SK-N-SH treated with all-trans-retinoic acid at 6 μM for 48 hours (cell line): ENCODE measurements at regions not wholly inside any gene's neighbourhood (a gene's known extent, or its start where the extent isn't known, plus 50 kb on each side); places are given as distances from the start of the nearest gene placed in this dataset.

Experiments used
- ATAC-seq: fragments of 200-7000 bp; cut with Tn5 transposase; 3 replicates; pipeline ENCODE4 v1.9.1; 2020; ENCODE audit warnings: mild to moderate bottlenecking, moderate library complexity
- BACH2 ChIP-seq: fragments of 250-450 bp; sonication (Bioruptor Pico); IDR thresholded peaks from 2 replicates; pipeline ENCODE4 v1.9.0; 2021; ENCODE audit warnings: mild to moderate bottlenecking, borderline replicate concordance
- CSDC2 ChIP-seq: fragments of 250-450 bp; sonication (Bioruptor Pico); IDR thresholded peaks from 2 replicates; pipeline ENCODE4 v1.5.0; 2020; ENCODE audit warnings: mild to moderate bottlenecking, moderate library complexity
- GLIS3 ChIP-seq: fragments of 250-450 bp; sonication (Bioruptor Pico); IDR thresholded peaks from 2 replicates; pipeline ENCODE4 v1.5.0; 2020; ENCODE audit warnings: mild to moderate bottlenecking, moderate library complexity
- ISL1 ChIP-seq: fragments of 250-450 bp; sonication (Bioruptor Pico); IDR thresholded peaks from 2 replicates; pipeline ENCODE4 v2.1.2; 2022; ENCODE audit warnings: mild to moderate bottlenecking, moderate library complexity
- OSR1 ChIP-seq: fragments of 250-450 bp; sonication (Bioruptor Pico); IDR thresholded peaks from 2 replicates; pipeline ENCODE4 v1.8.0; 2022; ENCODE audit warnings: moderate library complexity, mild to moderate bottlenecking, inconsistent platforms
- PATZ1 ChIP-seq: fragments of 250-450 bp; sonication (Bioruptor Pico); IDR thresholded peaks from 2 replicates; pipeline ENCODE4 v1.8.0; 2020; ENCODE audit warnings: mild to moderate bottlenecking, moderate library complexity, borderline replicate concordance
- POU6F1 ChIP-seq: fragments of 250-450 bp; sonication (Bioruptor Pico); IDR thresholded peaks from 2 replicates; pipeline ENCODE4 v1.8.0; 2021; ENCODE audit warnings: low read depth, mild to moderate bottlenecking, moderate library complexity, borderline replicate concordance
- PPARA ChIP-seq: fragments of 250-450 bp; sonication (Bioruptor Pico); IDR thresholded peaks from 2 replicates; pipeline ENCODE4 v1.5.0; 2020; ENCODE audit warnings: mild to moderate bottlenecking, borderline replicate concordance
- RARB ChIP-seq: fragments of 250-450 bp; sonication (Bioruptor Pico); IDR thresholded peaks from 2 replicates; pipeline ENCODE4 v1.8.0; 2021; ENCODE audit warnings: mild to moderate bottlenecking, moderate library complexity
- SNAI2 ChIP-seq: fragments of 250-450 bp; sonication (Bioruptor Pico); IDR thresholded peaks from 2 replicates; pipeline ENCODE4 v1.5.0; 2020; ENCODE audit warnings: mild to moderate bottlenecking, moderate library complexity
- TCF4 ChIP-seq: fragments of 250-450 bp; sonication (Bioruptor Pico); IDR thresholded peaks from 2 replicates; pipeline ENCODE4 v1.8.0; 2021; ENCODE audit warnings: mild to moderate bottlenecking, moderate library complexity, borderline replicate concordance
- TOX ChIP-seq: fragments of 250-450 bp; sonication (Bioruptor Pico); IDR thresholded peaks from 2 replicates; pipeline ENCODE4 v1.8.0; 2021; ENCODE audit warnings: mild to moderate bottlenecking, moderate library complexity, borderline replicate concordance
- TSHZ2 ChIP-seq: fragments of 250-450 bp; sonication (Bioruptor Pico); IDR thresholded peaks from 2 replicates; pipeline ENCODE4 v1.5.0; 2020; ENCODE audit warnings: mild to moderate bottlenecking, moderate library complexity
- ZC3H10 ChIP-seq: fragments of 250-450 bp; sonication (Bioruptor Pico); IDR thresholded peaks from 2 replicates; pipeline ENCODE4 v1.5.1; 2021; ENCODE audit warnings: mild to moderate bottlenecking, moderate library complexity
- ZFP3 ChIP-seq: fragments of 250-450 bp; sonication (Bioruptor Pico); IDR thresholded peaks from 2 replicates; pipeline ENCODE4 v1.5.0; 2020; ENCODE audit warnings: mild to moderate bottlenecking, moderate library complexity
- ZFP30 ChIP-seq: fragments of 450-650 bp; formaldehyde crosslinking; IDR thresholded peaks from 2 replicates; pipeline ENCODE4 v1.5.0; 2022; ENCODE audit warnings: mild to moderate bottlenecking, moderate library complexity
- ZNF565 ChIP-seq: fragments of 450-650 bp; formaldehyde crosslinking; conservative IDR thresholded peaks from 2 replicates; pipeline ENCODE4 v1.5.0; 2020; ENCODE audit warnings: low read depth, mild to moderate bottlenecking, moderate library complexity
- ZNF70 ChIP-seq: fragments of 450-650 bp; formaldehyde crosslinking; IDR thresholded peaks from 2 replicates; pipeline ENCODE4 v1.5.0; 2020; ENCODE audit warnings: mild to moderate bottlenecking, moderate library complexity
- ZNF8 ChIP-seq: fragments of 450-650 bp; formaldehyde crosslinking; IDR thresholded peaks from 2 replicates; pipeline ENCODE4 v1.5.0; 2020; ENCODE audit warnings: mild to moderate bottlenecking, moderate library complexity

GRCh38 chr1:106698660-106699059 is 357.8 kb upstream of the PRMT6 start:
- no peak for TF ChIP-seq ZFP3 (CRISPR knock-in tag)
- no peak for TF ChIP-seq ZNF565 (CRISPR knock-in tag)
- TF ChIP-seq OSR1 (CRISPR knock-in tag) = no peak
- TF ChIP-seq PATZ1 (CRISPR knock-in tag) = no peak
- no peak for TF ChIP-seq CSDC2 (CRISPR knock-in tag)
- TF ChIP-seq SNAI2 = no peak
- TF ChIP-seq ZFP30 = no peak
- TF ChIP-seq ZNF8 = no peak
- TF ChIP-seq GLIS3 (CRISPR knock-in tag) = no peak
- ATAC-seq = no peak

- TF ChIP-seq OSR1 (CRISPR knock-in tag) (no peak), BACH2 (no peak), TSHZ2 (no peak), ISL1 (CRISPR knock-in tag) (no peak), ZC3H10 (CRISPR knock-in tag) (no peak), PPARA (CRISPR knock-in tag) (no peak), PATZ1 (CRISPR knock-in tag) (no peak), CSDC2 (CRISPR knock-in tag) (no peak), SNAI2 (no peak), TCF4 (CRISPR knock-in tag) (no peak), POU6F1 (CRISPR knock-in tag) (no peak), ZFP3 (CRISPR knock-in tag) (no peak), ZFP30 (no peak)
- ATAC-seq = no peak
Measured at GRCh38 chr1:106699433-106699832, 357.0 kb upstream of the PRMT6 start.

- peak; percentile 61 for ATAC-seq
- TF ChIP-seq SNAI2 (no peak), BACH2 (no peak), ISL1 (CRISPR knock-in tag) (no peak), POU6F1 (CRISPR knock-in tag) (no peak), PPARA (CRISPR knock-in tag) (no peak), ZFP30 (no peak), RARB (CRISPR knock-in tag) (no peak), TOX (CRISPR knock-in tag) (no peak), CSDC2 (CRISPR knock-in tag) (no peak), ZNF8 (no peak), ZNF565 (CRISPR knock-in tag) (no peak)
Measured at GRCh38 chr1:106700211-106700610, 356.3 kb upstream of the PRMT6 start.

GRCh38 chr1:106705971-106706370 is 350.5 kb upstream of the PRMT6 start:
- ATAC-seq = no peak
- TF ChIP-seq ISL1 (CRISPR knock-in tag) (no peak), ZFP30 (no peak), TOX (CRISPR knock-in tag) (no peak), ZNF70 (CRISPR knock-in tag) (no peak), TSHZ2 (no peak), ZC3H10 (CRISPR knock-in tag) (no peak), GLIS3 (CRISPR knock-in tag) (no peak)
